IPS DF 6.9 (cell line): ENCODE measurements at regions not wholly inside any gene's neighbourhood (a gene's known extent, or its start where the extent isn't known, plus 50 kb on each side); places are given as distances from the start of the nearest gene placed in this dataset.

Experiments
- DNase-seq: peaks from one replicate; pipeline ENCODE4 v3.0.0-alpha.2; 2013; ENCODE audit warnings: low read depth, low spot score
- H3K27ac ChIP-seq: one replicate; pipeline ENCODE4 v1.5.1; 2013; ENCODE audit warnings: low read length, control low read depth
- H3K27me3 ChIP-seq: 2 replicates; pipeline ENCODE4 v1.6.1; 2013; ENCODE audit warnings: mild to moderate bottlenecking, low read length; ENCODE audit not compliant: control insufficient read depth, insufficient read depth
- H3K36me3 ChIP-seq: 2 replicates; pipeline ENCODE4 v1.6.1; 2013; ENCODE audit warnings: low read length; ENCODE audit not compliant: control insufficient read depth, insufficient read depth
- H3K4me1 ChIP-seq: 2 replicates; pipeline ENCODE4 v1.6.1; 2013; ENCODE audit warnings: low read length; ENCODE audit not compliant: control insufficient read depth, insufficient read depth
- H3K4me3 ChIP-seq: 2 replicates; pipeline ENCODE4 v1.5.1; 2013; ENCODE audit warnings: mild to moderate bottlenecking, low read length
- H3K9me3 ChIP-seq: 2 replicates; pipeline ENCODE4 v1.6.1; 2013; ENCODE audit warnings: low read length, inconsistent platforms; ENCODE audit not compliant: control insufficient read depth, insufficient read depth
- WGBS: extraction: QIAGEN DNeasy Blood & Tissue Kit; methylation state at CpG from one replicate; pipeline ENCODE4 v1.1.7; 2013; ENCODE audit warnings: mixed read lengths, missing lambda C conversion rate; ENCODE audit not compliant: insufficient read length, insufficient coverage; 5-methylcytosine and 5-hydroxymethylcytosine counted together

DNA sequence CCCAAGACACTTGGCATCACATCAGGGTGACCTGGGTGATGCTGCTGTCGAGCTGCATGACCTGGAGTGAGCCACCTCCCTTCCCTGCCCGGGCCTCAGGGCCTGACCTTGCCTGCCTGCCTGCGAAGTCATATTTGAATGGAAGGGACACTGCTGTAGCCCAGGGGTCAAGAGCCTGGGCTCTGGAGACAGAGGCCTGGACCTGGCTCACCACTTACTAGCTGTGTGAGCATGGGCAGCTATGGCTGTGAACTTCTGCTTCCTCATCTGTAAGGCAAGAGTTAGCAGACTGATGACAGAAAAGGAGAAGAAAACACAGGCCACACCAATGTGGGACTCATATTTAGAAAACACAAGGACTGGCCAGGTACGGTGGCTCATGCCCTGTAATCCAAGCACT lies 118.7 kb downstream of the ZFP36L2 start:
- H3K36me3 ChIP-seq = no peaks in the 10 kb centered on the region
- no peak overlapping the region for H3K4me3 ChIP-seq
- H3K27ac ChIP-seq = no peak overlapping the region
- no peaks in the 10 kb centered on the region; the same call in 1 of the 2 replicates for H3K4me1 ChIP-seq
- no peak for DNase-seq
- no CpG with 5 or more reads among the region's 4 CpGs for WGBS
- no peaks in the 10 kb centered on the region for H3K9me3 ChIP-seq
- no peaks in the 10 kb centered on the region for H3K27me3 ChIP-seq

DNA sequence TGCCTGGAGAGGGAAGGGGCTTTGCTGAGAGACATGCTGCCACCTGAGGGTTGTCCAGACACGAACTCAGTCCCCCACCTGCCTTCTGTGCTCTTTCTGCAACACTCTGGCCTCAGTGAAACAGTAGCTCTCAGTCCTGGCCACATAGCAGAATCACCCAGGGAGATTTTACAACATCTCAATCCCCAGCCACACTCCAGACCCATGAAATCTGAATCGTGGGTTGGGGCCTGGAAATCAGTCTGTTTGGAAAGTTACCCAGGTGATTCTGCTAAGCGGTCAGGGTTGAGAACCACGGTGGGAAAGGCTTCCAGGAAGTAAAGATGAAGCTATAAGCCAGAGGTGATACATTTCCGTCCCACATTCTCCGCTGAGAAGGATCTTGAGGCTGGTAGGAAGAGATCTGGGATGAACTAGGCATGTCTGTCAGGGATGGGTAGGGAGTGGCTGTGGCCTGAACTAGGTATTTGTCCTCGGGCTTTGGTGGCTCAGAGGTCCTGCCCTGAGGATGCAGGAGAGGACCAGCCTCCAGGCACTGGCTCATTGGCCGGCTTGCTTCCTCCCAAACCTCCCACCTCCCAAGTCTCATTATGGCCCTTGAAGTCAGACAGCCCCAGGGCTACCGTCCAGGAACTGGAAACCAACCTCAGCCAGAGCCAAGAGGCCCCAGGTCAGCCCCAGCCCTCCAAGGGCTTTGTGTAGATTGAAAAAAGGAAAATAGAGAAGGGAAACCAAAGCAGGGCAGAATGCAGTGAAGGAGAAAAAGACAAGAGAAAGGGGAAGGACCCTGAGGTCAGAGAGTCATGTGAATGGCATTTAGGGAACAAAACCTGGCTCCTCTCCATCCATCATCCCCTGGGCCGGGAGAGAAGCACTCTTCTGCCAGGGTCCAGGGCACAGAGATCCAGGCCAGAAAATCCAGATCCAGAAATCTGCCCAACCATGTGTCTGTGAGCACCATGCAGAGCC lies 119.6 kb downstream of the ZFP36L2 start:
- DNase-seq = no peak
- Histone ChIP-seq H3K4me1 (peaks cover 1% of the 10 kb centered on the region; the same call in 1 of the 2 replicates), H3K27me3 (no peaks in the 10 kb centered on the region), H3K9me3 (no peaks in the 10 kb centered on the region), H3K36me3 (no peaks in the 10 kb centered on the region), H3K4me3 (no peak overlapping the region), H3K27ac (no peak overlapping the region)
- WGBS = no CpG with 5 or more reads among the region's 10 CpGs

GRCh38 chr2:43105586-43106558 lies 120.5 kb downstream of the ZFP36L2 start:
- Histone ChIP-seq H3K36me3 (no peaks in the 10 kb centered on the region), H3K4me1 (peaks cover 3% of the 10 kb centered on the region; the same call in 1 of the 2 replicates), H3K27me3 (no peaks in the 10 kb centered on the region), H3K27ac (no peak overlapping the region), H3K4me3 (no peak overlapping the region), H3K9me3 (no peaks in the 10 kb centered on the region)
- DNase-seq = no peak
- WGBS = no CpG with 5 or more reads among the region's 4 CpGs

- DNase-seq = no peak
- Histone ChIP-seq H3K36me3 (no peaks in the 10 kb centered on the region), H3K4me3 (no peak overlapping the region), H3K27me3 (no peaks in the 10 kb centered on the region), H3K27ac (no peak overlapping the region), H3K9me3 (no peaks in the 10 kb centered on the region), H3K4me1 (peaks cover 3% of the 10 kb centered on the region; the same call in 1 of the 2 replicates)
- no CpG with 5 or more reads among the region's 2 CpGs for WGBS
These were observed 121.6 kb downstream of the ZFP36L2 start for GRCh38 chr2:43104763-43105162.

DNA sequence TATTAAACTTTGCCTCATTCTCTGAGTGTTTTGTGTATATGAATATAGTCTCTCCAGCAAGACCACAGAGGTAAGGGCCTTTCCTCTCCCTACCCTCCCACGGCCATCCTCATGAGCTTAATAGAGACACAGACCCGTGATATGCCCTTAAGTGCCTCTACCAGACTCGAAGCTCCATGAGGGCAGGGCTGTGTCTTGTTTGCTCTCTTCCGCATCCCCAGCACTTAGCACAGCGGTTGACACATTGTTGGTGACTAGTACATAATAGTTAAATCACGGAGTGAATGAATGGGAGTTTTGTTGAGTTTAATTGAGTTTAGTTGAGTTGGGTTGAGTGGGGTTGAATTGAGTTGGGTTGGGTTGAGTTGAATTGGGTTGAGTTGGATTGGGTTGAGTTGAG lies 122.3 kb downstream of the ZFP36L2 start:
- Histone ChIP-seq H3K9me3 (no peaks in the 10 kb centered on the region), H3K4me1 (peaks cover 3% of the 10 kb centered on the region; the same call in 1 of the 2 replicates)
- 100% methylated on average over 1 of the region's 6 CpGs for WGBS

DNA sequence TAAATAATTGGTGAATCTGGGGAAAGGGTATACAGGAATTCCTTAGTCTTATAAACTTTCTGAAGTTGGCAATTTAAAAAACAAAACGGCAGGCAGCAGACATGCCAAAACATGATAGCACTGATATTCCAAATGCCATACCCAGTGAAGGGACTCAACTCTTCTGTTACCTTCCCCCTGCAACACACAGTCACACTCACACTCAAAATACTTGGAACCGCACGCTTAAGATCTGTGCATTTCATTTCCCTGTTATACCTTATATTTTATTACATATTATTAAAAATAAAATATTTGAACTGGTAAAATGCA lies 123.4 kb downstream of the ZFP36L2 start:
- Histone ChIP-seq H3K4me1 (peaks cover 3% of the 10 kb centered on the region; the same call in 1 of the 2 replicates), H3K27ac (no peak overlapping the region), H3K36me3 (no peaks in the 10 kb centered on the region), H3K27me3 (no peaks in the 10 kb centered on the region), H3K4me3 (no peak overlapping the region), H3K9me3 (no peaks in the 10 kb centered on the region)
- no peak for DNase-seq
- WGBS = 100% methylated on average over 2 of the region's 3 CpGs

More for the DNA sequence above, 122.3 kb downstream of the ZFP36L2 start:
- Histone ChIP-seq H3K27me3 (no peaks in the 10 kb centered on the region), H3K4me3 (no peak overlapping the region), H3K36me3 (no peaks in the 10 kb centered on the region), H3K27ac (no peak overlapping the region)
- DNase-seq = no peak

DNA sequence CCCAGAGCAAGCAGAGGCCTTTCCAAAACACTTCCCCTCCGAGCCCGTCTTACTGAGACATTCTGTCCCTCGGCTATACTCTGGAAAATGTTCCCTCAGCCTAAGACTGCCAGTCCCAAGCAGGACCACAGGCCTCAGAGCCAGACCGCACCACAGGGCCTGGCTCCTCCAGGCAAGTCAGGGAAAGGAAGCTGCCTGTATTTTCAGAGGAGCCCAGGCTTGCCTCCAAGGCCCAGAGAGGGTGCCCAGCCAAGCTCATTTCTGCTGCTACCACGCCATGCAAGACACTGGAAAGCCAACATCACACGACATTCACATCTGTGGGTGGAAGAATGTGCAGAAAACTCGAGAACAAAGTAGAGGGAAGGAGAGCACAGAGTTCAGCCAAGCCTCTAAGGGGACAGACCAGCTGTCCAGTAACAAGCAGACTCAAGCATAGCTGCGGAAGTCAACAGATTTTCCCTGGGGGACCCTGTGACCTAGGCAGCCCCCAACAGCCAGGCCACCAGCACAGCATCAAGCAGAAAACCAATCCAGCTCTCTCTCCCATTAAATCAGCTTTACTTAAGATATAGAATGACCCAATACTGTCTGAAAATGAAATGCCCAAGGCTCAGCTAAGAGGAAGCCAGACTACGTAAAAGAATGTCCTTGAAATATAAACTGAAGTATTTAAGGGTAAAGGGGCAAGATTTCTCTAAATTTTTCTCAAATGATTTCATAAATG lies 123.9 kb downstream of the ZFP36L2 start:
- Histone ChIP-seq H3K4me3 (no peak overlapping the region), H3K36me3 (no peaks in the 10 kb centered on the region), H3K27ac (no peak overlapping the region), H3K9me3 (no peaks in the 10 kb centered on the region), H3K27me3 (no peaks in the 10 kb centered on the region), H3K4me1 (peaks cover 3% of the 10 kb centered on the region; the same call in 1 of the 2 replicates)
- WGBS = no CpG with 5 or more reads among the region's 9 CpGs
- no peak for DNase-seq

- no peaks in the 10 kb centered on the region for H3K27me3 ChIP-seq
- WGBS = no CpG with 5 or more reads among the region's 7 CpGs
- H3K9me3 ChIP-seq = no peaks in the 10 kb centered on the region
- H3K4me3 ChIP-seq = no peak overlapping the region
- H3K27ac ChIP-seq = no peak overlapping the region
- H3K36me3 ChIP-seq = no peaks in the 10 kb centered on the region
- DNase-seq = no peak
- peaks cover 3% of the 10 kb centered on the region; the same call in 1 of the 2 replicates for H3K4me1 ChIP-seq
These were observed 124.7 kb downstream of the ZFP36L2 start for GRCh38 chr2:43101751-43102150.

DNA sequence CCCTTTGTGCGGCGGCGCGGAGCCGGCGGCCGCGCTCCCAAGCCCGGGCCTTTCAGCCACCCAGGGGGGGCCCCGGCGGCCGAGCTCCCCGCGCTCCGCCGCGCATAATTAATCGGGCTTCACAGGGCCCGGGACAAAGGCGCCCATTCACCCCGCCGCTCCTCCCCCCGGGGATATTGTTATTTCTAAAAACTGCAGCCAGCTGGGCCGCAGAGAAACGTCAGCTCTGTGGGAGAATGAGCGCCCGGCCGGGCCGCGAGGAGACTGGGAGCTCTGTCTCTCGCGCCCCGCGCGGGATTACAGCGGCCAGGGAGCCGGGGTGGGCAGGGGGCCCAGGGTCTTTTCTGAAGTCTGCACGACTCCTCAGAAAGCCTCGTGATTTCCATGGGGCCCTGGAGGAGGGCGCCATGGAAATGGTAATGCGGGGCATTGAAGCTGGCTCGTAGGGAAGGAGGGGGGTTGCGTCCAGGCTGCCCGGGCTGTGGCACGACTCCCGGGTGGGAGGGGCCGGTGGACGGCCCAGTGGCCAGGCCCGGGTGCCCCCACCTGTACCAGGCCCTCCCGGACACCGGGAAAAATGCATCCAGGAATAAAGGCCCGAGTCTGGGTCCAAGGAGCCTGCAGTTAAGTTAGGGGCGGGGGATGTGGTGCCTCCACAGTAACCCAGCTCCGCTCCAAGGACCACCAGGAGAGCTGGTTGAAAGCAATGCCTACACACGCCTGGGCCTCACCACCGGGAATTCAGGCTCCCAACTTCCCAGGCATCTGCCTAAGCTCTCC lies 125.3 kb downstream of the ZFP36L2 start:
- H3K4me1 ChIP-seq = peaks cover 3% of the 10 kb centered on the region; the same call in 1 of the 2 replicates
- WGBS = no CpG with 5 or more reads among the region's 56 CpGs
- H3K27me3 ChIP-seq = no peaks in the 10 kb centered on the region
- H3K9me3 ChIP-seq = no peaks in the 10 kb centered on the region
- H3K27ac ChIP-seq = no peak overlapping the region
- no peak overlapping the region; the same call in 1 of the 2 replicates for H3K4me3 ChIP-seq
- no peaks in the 10 kb centered on the region for H3K36me3 ChIP-seq
- DNase-seq = no peak
